WTC11 (cell line): ENCODE measurements at regions not wholly inside any gene's neighbourhood (a gene's known extent, or its start where the extent isn't known, plus 50 kb on each side); places are given as distances from the start of the nearest gene placed in this dataset.

ENCODE experiments used
- ATAC-seq: fragments of 200-7000 bp; cut with Tn5 transposase; 2 replicates; pipeline ENCODE4 v1.10.0; 2021; ENCODE audit warnings: mild to moderate bottlenecking, moderate library complexity
- CTCF ChIA-PET: fragments of 300-600 bp; sonication (Branson Sonifier 250); formaldehyde crosslinking; loops from one replicate; lab custom pipeline; 2021; ENCODE audit warnings: antibody characterized with exemption; lab: Charles Lee
- POLR2A ChIA-PET: fragments of 350-600 bp; sonication (Branson Sonifier 250); formaldehyde crosslinking; loops from one replicate; lab custom pipeline; 2021; ENCODE audit warnings: antibody characterized with exemption; lab: Charles Lee
- DNase-seq: peaks from one replicate; pipeline ENCODE4 v3.0.0; 2021; ENCODE audit warnings: low spot score
- H3K27ac Mint-ChIP-seq: 2 replicates; pipeline ENCODE4 v1.8.0; 2021; ENCODE audit warnings: mixed read lengths
- H3K27me3 Mint-ChIP-seq: 2 replicates; pipeline ENCODE4 v1.8.0; 2021; ENCODE audit warnings: low read depth, mild to moderate bottlenecking, moderate library complexity, mixed read lengths
- H3K36me3 Mint-ChIP-seq: 2 replicates; pipeline ENCODE4 v1.8.0; 2021; ENCODE audit warnings: mixed read lengths
- H3K4me1 Mint-ChIP-seq: 2 replicates; pipeline ENCODE4 v1.8.0; 2022; ENCODE audit warnings: mixed read lengths
- H3K4me3 Mint-ChIP-seq: 2 replicates; pipeline ENCODE4 v1.8.0; 2021; ENCODE audit warnings: mild to moderate bottlenecking, moderate library complexity, mixed read lengths
- H3K9me3 Mint-ChIP-seq: 2 replicates; pipeline ENCODE4 v1.8.0; 2021; ENCODE audit warnings: mixed read lengths
- CREB1 ChIP-seq: sonication (generic); formaldehyde crosslinking; IDR thresholded peaks from 2 replicates; pipeline ENCODE4 v1.8.0; 2023; ENCODE audit warnings: mild to moderate bottlenecking, missing genetic modification reagents
- ETV6 ChIP-seq: sonication (generic); formaldehyde crosslinking; IDR thresholded peaks from 2 replicates; pipeline ENCODE4 v1.8.1; 2022; ENCODE audit warnings: mild to moderate bottlenecking, missing genetic modification reagents
- GABPB1 ChIP-seq: sonication (generic); formaldehyde crosslinking; IDR thresholded peaks from 2 replicates; pipeline ENCODE4 v1.8.1; 2023; ENCODE audit warnings: mild to moderate bottlenecking, missing genetic modification reagents
- GRHL2 ChIP-seq: fragments of 250-450 bp; sonication (Bioruptor Pico); IDR thresholded peaks from 2 replicates; pipeline ENCODE4 v1.8.0; 2022; ENCODE audit warnings: mild to moderate bottlenecking, moderate library complexity; ENCODE audit not compliant: insufficient replicate concordance, severe bottlenecking
- HMGA2 ChIP-seq: fragments of 250-450 bp; sonication (Bioruptor Pico); IDR thresholded peaks from 2 replicates; pipeline ENCODE4 v1.4.0; 2021; ENCODE audit warnings: mild to moderate bottlenecking, moderate library complexity
- JAZF1 ChIP-seq: fragments of 250-450 bp; sonication (Bioruptor Pico); IDR thresholded peaks from 2 replicates; pipeline ENCODE4 v1.9.0; 2021; ENCODE audit warnings: moderate library complexity, mild to moderate bottlenecking, inconsistent platforms
- KAT7 ChIP-seq: sonication (generic); formaldehyde crosslinking; IDR thresholded peaks from 2 replicates; pipeline ENCODE4 v1.8.1; 2023; ENCODE audit warnings: missing genetic modification reagents, mild to moderate bottlenecking, borderline replicate concordance
- NFE2L1 ChIP-seq: sonication (generic); formaldehyde crosslinking; IDR thresholded peaks from 2 replicates; pipeline ENCODE4 v1.8.1; 2023; ENCODE audit warnings: missing genetic modification reagents
- NFYB ChIP-seq: sonication (generic); formaldehyde crosslinking; conservative IDR thresholded peaks from 2 replicates; pipeline ENCODE4 v1.8.0; 2022; ENCODE audit warnings: low read depth, missing genetic modification reagents
- NR2C2 ChIP-seq: sonication (generic); formaldehyde crosslinking; IDR thresholded peaks from 2 replicates; pipeline ENCODE4 v1.8.0; 2022; ENCODE audit warnings: mild to moderate bottlenecking, missing genetic modification reagents
- OVOL2 ChIP-seq: fragments of 250-450 bp; sonication (Bioruptor Pico); IDR thresholded peaks from 2 replicates; pipeline ENCODE4 v1.9.0; 2021; ENCODE audit warnings: mild to moderate bottlenecking, borderline replicate concordance
- TCF7 ChIP-seq: sonication (generic); formaldehyde crosslinking; IDR thresholded peaks from 2 replicates; pipeline ENCODE4 v1.8.0; 2022; ENCODE audit warnings: mild to moderate bottlenecking, low read depth, missing genetic modification reagents, moderate library complexity
- TEAD4 ChIP-seq: sonication (generic); formaldehyde crosslinking; IDR thresholded peaks from 2 replicates; pipeline ENCODE4 v1.8.0; 2022; ENCODE audit warnings: mild to moderate bottlenecking, missing genetic modification reagents
- ZBTB21 ChIP-seq: sonication (generic); formaldehyde crosslinking; IDR thresholded peaks from 2 replicates; pipeline ENCODE4 v1.8.1; 2023; ENCODE audit warnings: mild to moderate bottlenecking, missing genetic modification reagents, borderline replicate concordance
- ZNF219 ChIP-seq: sonication (generic); formaldehyde crosslinking; IDR thresholded peaks from 2 replicates; pipeline ENCODE4 v1.8.0; 2023; ENCODE audit warnings: missing genetic modification reagents, mild to moderate bottlenecking, borderline replicate concordance
- ZNF263 ChIP-seq: sonication (generic); formaldehyde crosslinking; IDR thresholded peaks from 2 replicates; pipeline ENCODE4 v1.8.1; 2022; ENCODE audit warnings: low read depth, mild to moderate bottlenecking, moderate library complexity, missing genetic modification reagents
- ZNF396 ChIP-seq: fragments of 250-450 bp; sonication (Bioruptor Pico); IDR thresholded peaks from 2 replicates; pipeline ENCODE4 v1.8.0; 2021; ENCODE audit warnings: mild to moderate bottlenecking, moderate library complexity, borderline replicate concordance
- ZNF423 ChIP-seq: fragments of 250-450 bp; sonication (Bioruptor Pico); IDR thresholded peaks from 2 replicates; pipeline ENCODE4 v2.1.2; 2022; ENCODE audit warnings: mild to moderate bottlenecking, moderate library complexity
- ZNF671 ChIP-seq: fragments of 250-450 bp; sonication (Bioruptor Pico); IDR thresholded peaks from 2 replicates; pipeline ENCODE4 v1.8.0; 2021; ENCODE audit warnings: mild to moderate bottlenecking
- TF ChIP-seq, protein P1 (sequence below): sonication (generic); formaldehyde crosslinking; IDR thresholded peaks from 2 replicates; pipeline ENCODE4 v1.8.0; 2022; ENCODE audit warnings: mild to moderate bottlenecking, missing genetic modification reagents
- TF ChIP-seq, protein P2 (sequence below): fragments of 250-450 bp; sonication (Bioruptor Pico); IDR thresholded peaks from 2 replicates; pipeline ENCODE4 v1.9.0; 2021; ENCODE audit warnings: mild to moderate bottlenecking
- TF ChIP-seq, protein P3 (sequence below): sonication (generic); formaldehyde crosslinking; IDR thresholded peaks from 2 replicates; pipeline ENCODE4 v1.8.0; 2022; ENCODE audit warnings: mild to moderate bottlenecking, missing genetic modification reagents
- TF ChIP-seq, protein P4 (sequence below): sonication (generic); formaldehyde crosslinking; conservative IDR thresholded peaks from 2 replicates; pipeline ENCODE4 v1.8.1; 2023; ENCODE audit warnings: mild to moderate bottlenecking, low read depth, missing genetic modification reagents, moderate library complexity
- TF ChIP-seq, protein P5 (sequence below): fragments of 250-450 bp; sonication (Bioruptor Pico); IDR thresholded peaks from 2 replicates; pipeline ENCODE4 v1.9.0; 2021; ENCODE audit warnings: mild to moderate bottlenecking, borderline replicate concordance

DNA sequence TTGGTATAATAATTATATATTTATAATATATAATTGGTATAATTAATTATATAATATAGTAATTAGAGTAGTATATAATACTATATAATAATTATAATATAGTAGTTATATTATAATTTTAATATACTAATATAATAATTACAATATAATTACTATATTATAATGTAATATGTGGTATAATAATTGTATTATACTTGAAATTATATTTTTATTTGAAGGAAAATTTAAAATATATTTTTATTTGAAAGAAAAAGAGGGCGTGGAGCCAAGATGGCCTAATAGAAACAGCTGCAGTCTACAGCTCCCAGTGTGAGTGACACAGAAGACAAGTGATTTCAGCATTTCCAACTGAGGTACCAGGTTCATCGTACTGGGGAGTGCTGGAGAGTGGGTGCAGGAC, 365.9 kb downstream of the MMUT start:
- H3K4me1 Mint-ChIP-seq: no peaks in the 10 kb centered on the region
- H3K9me3 Mint-ChIP-seq: peaks cover 47% of the 10 kb centered on the region
- ChIA-PET POLR2A (no interaction called here), CTCF (no interaction called here)
- ATAC-seq: no peak
- DNase-seq: no peak
- TF ChIP-seq JAZF1 (CRISPR knock-in tag): no peak
- peak; percentile 92 for TF ChIP-seq HMGA2 (CRISPR knock-in tag)
- H3K4me3 Mint-ChIP-seq: no peak overlapping the region
- peaks cover 44% of the 10 kb centered on the region for H3K36me3 Mint-ChIP-seq
- H3K27ac Mint-ChIP-seq: no peak overlapping the region
- H3K27me3 Mint-ChIP-seq: no peaks in the 10 kb centered on the region; the same call in 1 of the 2 replicates

DNA sequence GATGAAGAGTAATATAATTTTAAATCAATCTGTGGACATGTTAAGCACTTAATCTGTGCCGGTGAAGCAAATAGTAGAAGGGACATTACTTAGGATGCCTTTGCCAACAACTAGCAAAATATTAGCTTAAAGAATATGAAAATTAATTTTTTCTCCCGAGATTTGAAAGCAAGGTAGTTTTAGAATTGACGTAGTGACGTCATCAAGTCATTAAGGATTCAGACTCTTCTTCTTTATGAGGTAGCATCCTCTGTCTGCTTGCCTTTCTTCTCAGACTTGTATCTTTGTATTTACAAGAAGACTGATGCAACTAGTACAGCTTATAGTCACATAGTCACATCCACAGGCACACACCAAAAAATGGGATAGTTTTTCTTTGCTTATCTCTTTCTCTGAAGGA, 374.4 kb downstream of the MMUT start:
- H3K4me3 Mint-ChIP-seq: no peak overlapping the region
- DNase-seq (no peak), ATAC-seq (no peak)
- H3K4me1 Mint-ChIP-seq: peaks cover 10% of the 10 kb centered on the region
- CTCF ChIA-PET: no interaction called here
- H3K27ac Mint-ChIP-seq: no peak overlapping the region
- TF ChIP-seq ZBTB21 (CRISPR knock-in tag) (no peak), KAT7 (CRISPR knock-in tag) (no peak), ETV6 (CRISPR knock-in tag) (no peak), ZNF671 (CRISPR knock-in tag) (no peak), NR2C2 (CRISPR knock-in tag) (no peak)
- TF ChIP-seq, protein P1, sequence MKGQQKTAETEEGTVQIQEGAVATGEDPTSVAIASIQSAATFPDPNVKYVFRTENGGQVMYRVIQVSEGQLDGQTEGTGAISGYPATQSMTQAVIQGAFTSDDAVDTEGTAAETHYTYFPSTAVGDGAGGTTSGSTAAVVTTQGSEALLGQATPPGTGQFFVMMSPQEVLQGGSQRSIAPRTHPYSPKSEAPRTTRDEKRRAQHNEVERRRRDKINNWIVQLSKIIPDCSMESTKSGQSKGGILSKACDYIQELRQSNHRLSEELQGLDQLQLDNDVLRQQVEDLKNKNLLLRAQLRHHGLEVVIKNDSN (CRISPR knock-in tag): no peak
- H3K36me3 Mint-ChIP-seq: no peaks in the 10 kb centered on the region; the same call in 1 of the 2 replicates
- no peaks in the 10 kb centered on the region for H3K27me3 Mint-ChIP-seq
- POLR2A ChIA-PET: no interaction called here
- peaks cover 18% of the 10 kb centered on the region for H3K9me3 Mint-ChIP-seq

DNA sequence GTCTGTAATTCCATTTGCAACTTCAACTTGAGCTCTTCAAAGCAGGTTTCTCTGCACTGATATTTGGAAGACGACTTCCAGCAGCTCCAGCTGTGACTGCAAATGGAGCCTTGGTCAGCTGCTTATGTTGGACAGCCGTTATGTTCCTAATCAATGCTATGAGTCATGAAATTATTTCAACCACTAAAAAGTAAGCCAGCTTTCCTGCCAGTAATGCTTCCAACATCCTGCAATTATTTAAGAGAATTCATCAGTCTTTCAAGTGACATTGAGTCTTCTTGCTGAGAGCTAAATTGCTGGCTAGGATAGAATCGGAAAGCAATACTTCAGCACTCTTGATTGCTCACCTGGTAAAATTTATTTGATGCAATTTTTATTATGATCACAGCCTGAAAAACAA, 375.7 kb downstream of the MMUT start:
- H3K27ac Mint-ChIP-seq: no peak overlapping the region
- H3K27me3 Mint-ChIP-seq: no peaks in the 10 kb centered on the region
- peaks cover 14% of the 10 kb centered on the region for H3K4me1 Mint-ChIP-seq
- H3K36me3 Mint-ChIP-seq: peaks cover 2% of the 10 kb centered on the region; the same call in 1 of the 2 replicates
- H3K9me3 Mint-ChIP-seq: peaks cover 22% of the 10 kb centered on the region
- ChIA-PET CTCF (interaction anchor here (1.0 to 1.2 kb wide), 2 partner anchors 319 to 323 kb away, joined by 3 read pairs; no protein-coding TSS in a partner anchor), POLR2A (no interaction called here)
- no peak for DNase-seq
- ATAC-seq: no peak
- no peak overlapping the region for H3K4me3 Mint-ChIP-seq
- TF ChIP-seq, protein P2, sequence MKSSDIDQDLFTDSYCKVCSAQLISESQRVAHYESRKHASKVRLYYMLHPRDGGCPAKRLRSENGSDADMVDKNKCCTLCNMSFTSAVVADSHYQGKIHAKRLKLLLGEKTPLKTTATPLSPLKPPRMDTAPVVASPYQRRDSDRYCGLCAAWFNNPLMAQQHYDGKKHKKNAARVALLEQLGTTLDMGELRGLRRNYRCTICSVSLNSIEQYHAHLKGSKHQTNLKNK: no peak
- no peak for TF ChIP-seq GRHL2 (CRISPR knock-in tag)
- TF ChIP-seq ZNF219 (CRISPR knock-in tag): no peak
- TF ChIP-seq NFE2L1: no peak
- TF ChIP-seq CREB1 (CRISPR knock-in tag): no peak
- no peak for TF ChIP-seq GABPB1 (CRISPR knock-in tag)
- TF ChIP-seq ZNF423 (CRISPR knock-in tag): no peak
- no peak for TF ChIP-seq TCF7
- TF ChIP-seq, protein P3, sequence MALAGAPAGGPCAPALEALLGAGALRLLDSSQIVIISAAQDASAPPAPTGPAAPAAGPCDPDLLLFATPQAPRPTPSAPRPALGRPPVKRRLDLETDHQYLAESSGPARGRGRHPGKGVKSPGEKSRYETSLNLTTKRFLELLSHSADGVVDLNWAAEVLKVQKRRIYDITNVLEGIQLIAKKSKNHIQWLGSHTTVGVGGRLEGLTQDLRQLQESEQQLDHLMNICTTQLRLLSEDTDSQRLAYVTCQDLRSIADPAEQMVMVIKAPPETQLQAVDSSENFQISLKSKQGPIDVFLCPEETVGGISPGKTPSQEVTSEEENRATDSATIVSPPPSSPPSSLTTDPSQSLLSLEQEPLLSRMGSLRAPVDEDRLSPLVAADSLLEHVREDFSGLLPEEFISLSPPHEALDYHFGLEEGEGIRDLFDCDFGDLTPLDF (CRISPR knock-in tag): no peak
- no peak for TF ChIP-seq OVOL2 (CRISPR knock-in tag)
- no peak for TF ChIP-seq TEAD4 (CRISPR knock-in tag)
- TF ChIP-seq ZNF396 (CRISPR knock-in tag): no peak
- no peak for TF ChIP-seq ZNF263 (CRISPR knock-in tag)
- no peak for TF ChIP-seq NR2C2 (CRISPR knock-in tag)
- TF ChIP-seq, protein P4, sequence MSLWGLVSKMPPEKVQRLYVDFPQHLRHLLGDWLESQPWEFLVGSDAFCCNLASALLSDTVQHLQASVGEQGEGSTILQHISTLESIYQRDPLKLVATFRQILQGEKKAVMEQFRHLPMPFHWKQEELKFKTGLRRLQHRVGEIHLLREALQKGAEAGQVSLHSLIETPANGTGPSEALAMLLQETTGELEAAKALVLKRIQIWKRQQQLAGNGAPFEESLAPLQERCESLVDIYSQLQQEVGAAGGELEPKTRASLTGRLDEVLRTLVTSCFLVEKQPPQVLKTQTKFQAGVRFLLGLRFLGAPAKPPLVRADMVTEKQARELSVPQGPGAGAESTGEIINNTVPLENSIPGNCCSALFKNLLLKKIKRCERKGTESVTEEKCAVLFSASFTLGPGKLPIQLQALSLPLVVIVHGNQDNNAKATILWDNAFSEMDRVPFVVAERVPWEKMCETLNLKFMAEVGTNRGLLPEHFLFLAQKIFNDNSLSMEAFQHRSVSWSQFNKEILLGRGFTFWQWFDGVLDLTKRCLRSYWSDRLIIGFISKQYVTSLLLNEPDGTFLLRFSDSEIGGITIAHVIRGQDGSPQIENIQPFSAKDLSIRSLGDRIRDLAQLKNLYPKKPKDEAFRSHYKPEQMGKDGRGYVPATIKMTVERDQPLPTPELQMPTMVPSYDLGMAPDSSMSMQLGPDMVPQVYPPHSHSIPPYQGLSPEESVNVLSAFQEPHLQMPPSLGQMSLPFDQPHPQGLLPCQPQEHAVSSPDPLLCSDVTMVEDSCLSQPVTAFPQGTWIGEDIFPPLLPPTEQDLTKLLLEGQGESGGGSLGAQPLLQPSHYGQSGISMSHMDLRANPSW (CRISPR knock-in tag): no peak
- TF ChIP-seq NFYB (CRISPR knock-in tag): no peak
- TF ChIP-seq, protein P5, sequence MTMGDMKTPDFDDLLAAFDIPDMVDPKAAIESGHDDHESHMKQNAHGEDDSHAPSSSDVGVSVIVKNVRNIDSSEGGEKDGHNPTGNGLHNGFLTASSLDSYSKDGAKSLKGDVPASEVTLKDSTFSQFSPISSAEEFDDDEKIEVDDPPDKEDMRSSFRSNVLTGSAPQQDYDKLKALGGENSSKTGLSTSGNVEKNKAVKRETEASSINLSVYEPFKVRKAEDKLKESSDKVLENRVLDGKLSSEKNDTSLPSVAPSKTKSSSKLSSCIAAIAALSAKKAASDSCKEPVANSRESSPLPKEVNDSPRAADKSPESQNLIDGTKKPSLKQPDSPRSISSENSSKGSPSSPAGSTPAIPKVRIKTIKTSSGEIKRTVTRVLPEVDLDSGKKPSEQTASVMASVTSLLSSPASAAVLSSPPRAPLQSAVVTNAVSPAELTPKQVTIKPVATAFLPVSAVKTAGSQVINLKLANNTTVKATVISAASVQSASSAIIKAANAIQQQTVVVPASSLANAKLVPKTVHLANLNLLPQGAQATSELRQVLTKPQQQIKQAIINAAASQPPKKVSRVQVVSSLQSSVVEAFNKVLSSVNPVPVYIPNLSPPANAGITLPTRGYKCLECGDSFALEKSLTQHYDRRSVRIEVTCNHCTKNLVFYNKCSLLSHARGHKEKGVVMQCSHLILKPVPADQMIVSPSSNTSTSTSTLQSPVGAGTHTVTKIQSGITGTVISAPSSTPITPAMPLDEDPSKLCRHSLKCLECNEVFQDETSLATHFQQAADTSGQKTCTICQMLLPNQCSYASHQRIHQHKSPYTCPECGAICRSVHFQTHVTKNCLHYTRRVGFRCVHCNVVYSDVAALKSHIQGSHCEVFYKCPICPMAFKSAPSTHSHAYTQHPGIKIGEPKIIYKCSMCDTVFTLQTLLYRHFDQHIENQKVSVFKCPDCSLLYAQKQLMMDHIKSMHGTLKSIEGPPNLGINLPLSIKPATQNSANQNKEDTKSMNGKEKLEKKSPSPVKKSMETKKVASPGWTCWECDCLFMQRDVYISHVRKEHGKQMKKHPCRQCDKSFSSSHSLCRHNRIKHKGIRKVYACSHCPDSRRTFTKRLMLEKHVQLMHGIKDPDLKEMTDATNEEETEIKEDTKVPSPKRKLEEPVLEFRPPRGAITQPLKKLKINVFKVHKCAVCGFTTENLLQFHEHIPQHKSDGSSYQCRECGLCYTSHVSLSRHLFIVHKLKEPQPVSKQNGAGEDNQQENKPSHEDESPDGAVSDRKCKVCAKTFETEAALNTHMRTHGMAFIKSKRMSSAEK (CRISPR knock-in tag): no peak
